GM18499 (cell line): ENCODE measurements at regions not wholly inside any gene's neighbourhood (a gene's known extent, or its start where the extent isn't known, plus 50 kb on each side); places are given as distances from the start of the nearest gene placed in this dataset.

Experiments
- ATAC-seq: cut with Tn5 transposase; IDR thresholded peaks from one replicate; pipeline ENCODE4 v1.9.1; 2021; ENCODE audit warnings: moderate number of reproducible peaks; ENCODE audit not compliant: insufficient read depth, unreplicated experiment

DNA sequence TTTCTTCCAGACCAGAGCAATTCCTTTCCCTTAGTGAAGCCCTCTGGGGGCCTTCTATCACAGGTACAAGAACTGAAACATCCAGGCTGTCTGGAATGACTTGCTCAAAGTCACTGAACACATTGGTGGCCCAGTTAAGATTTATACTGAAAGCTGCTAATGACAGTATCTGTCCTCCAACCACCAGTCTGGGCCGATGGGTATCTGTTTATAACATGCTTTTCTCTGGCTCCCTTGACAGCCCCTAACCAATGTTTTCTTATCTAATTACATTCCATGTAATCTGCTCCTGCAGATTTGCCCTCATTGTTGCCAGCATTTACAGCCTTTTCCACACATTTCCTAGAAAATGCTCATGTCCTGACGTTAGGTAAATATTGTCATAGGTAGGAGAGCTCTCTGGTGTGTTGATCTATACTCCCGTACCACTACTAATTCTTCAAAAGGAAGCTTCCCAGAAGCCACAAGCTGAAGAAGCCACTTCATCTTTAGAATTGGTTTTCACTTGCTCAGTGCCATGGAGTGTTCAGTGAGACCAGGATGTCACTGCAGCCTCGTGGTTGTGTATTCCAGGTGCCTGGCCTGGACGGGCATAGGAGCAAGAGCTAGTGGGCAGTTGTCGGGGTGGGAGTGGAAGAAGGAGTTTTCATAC lies 163.9 kb downstream of the TSEN15 start:
- ATAC-seq, result no peak

DNA sequence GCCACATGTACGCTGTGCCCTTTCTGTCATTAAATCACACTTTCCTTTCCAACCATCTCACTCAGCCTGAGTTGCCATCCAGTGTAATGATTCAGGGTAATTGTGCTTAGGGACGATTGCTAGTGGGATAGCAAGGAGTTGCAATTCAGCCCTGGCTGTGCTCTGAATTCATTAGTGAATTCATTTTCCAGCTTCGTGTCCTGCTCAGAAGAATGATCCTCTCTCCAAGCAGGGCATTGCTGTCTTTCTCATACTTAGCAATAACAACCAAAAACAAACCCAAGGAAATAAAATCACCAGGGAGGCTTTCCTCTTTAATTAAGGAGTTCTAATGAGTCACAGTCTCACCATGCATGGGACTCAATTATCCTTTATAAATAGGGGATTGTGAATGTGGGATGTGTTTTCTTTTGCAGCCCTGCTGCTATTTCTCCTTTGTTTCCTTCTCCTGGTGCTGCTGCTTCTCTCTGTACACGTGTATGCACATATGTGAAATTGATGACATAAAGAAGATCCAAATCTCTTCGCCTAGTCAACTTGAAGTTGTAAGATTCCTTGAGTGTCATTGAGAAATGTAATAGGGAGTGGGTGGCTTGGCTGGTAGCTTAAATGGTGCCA lies 167.0 kb downstream of the TSEN15 start:
- no peak for ATAC-seq

DNA sequence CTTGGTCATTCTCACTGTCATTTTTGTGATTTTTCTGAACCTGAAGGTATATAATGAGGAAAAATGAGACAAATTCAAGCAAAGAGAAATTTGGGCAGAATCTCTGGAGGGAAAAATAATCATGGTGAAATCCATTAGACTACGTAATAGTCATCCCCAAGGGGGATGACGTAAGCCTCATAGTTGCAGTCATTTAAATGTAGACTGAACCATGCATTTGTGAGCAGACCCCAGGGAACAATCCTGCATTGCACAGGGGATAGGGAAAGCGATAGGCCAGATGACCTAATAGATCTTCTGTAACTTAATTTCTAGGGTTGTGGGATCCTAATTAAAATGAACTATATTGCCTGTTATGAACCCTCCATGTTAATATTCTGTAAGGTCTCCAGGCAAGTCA lies 167.4 kb upstream of the C1orf21 start:
- no peak for ATAC-seq

DNA sequence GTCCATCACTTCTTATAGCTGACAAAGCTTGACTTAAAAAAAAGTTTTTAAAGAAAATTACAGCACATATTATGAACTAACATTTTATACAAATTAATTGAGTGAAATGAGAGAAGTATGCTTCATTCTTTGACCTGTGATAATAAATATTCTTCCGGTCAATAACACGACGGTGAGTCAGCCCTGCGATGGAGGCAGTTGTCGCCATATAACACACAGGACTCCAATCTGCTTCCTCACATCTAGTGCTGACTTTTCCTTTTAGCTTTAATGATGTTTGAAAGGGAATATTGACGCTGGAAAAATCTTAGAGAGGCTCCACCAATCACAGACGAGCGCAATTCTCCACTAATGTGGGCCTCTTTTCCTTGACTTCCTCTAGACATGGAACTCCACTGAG lies 166.9 kb upstream of the C1orf21 start:
- no peak for ATAC-seq

DNA sequence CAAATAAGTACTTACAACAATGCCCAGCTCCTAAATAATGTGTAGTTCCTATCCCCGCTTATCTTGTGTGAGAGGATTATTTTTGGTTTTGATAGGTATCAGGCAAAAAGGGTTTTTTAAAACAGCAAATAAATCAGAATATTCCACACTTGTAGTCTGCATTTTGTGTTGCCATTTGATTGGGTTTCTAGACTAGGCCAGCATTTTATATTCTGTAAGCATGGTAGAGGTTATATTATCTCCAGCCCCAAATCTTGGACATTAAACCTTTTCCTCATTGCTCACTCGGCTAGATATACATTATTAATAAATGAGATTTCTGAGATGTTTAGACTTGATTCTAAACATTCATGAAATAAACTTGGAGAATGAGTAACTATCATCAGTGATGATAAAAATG lies 165.7 kb upstream of the C1orf21 start:
- ATAC-seq, result no peak

DNA sequence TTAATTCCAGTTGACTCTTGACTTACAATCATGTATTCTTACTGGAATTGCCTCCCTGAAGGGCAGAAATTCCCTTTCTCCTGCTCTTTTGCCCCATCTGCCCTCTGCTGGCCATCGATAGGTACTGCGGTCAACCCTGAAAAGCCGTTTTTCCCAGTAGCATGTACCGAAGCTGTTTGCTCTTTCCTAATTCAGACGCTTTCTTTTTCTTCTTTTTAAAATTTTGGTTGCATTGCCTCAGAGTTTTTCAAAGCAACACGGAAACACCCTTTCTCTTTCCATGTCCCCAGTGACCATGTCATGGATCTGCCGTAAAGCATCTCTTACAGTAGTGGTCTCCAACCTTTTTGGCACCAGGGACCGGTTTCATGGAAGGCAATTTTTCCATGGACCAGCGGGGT lies 164.2 kb upstream of the C1orf21 start:
- ATAC-seq, result no peak

DNA sequence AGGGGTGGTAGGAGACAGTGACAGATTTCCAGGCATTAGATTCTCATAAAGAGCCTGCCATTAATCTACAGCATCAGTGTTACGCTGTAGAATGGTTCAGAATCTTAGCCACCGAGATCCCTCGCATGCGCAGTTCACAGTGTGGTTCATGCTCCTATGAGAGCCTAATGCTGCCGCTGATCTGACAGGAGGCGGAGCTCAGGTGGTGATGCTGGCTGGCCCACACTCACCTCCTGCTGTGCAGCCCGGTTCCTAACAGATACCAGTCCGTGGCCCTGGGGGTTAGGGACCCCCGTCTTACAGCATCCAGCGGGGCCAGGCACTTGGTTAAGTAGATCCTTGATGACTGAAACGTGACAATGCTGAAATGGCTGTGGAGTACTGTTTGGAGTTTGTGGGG lies 163.6 kb upstream of the C1orf21 start:
- ATAC-seq, result no peak

DNA sequence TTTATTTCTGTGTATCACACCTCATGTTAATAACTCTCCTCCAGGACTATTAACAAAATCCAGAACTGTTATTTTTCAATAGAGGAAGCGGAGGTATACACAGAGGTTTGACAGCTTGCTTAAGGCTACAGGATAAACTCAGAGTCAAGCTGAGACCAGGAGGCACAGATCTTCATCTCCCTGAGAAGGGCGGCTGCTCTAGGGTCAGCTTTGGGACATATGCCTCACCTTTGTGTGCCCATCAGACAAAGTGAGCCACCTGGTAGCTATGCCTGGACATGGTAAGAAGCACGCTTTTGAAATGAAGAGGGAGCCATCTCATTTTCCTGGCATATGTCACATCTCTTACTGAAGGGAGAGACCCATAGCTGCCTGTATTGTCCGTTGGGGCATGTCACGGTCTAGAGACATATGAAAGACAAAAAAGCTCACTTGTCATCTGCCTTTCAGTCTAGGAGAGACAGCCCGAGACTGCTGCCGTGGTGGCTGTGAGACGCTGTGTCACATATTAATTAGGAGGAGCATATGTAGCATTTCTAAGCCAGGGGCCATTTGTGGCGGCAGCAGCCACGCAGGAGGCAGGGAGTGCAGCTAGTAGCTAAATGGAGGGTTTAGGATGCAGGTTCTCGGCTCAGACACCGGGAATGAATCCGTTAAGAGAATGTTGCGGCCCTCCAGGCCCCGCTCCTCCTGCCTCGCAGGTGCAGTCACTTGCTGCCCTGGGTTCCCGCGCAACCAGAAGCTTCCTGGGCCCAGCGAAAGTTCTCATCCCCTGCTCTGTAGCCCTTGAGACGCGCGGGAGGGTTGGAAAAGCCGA lies 161.3 kb upstream of the C1orf21 start:
- ATAC-seq, result no peak

DNA sequence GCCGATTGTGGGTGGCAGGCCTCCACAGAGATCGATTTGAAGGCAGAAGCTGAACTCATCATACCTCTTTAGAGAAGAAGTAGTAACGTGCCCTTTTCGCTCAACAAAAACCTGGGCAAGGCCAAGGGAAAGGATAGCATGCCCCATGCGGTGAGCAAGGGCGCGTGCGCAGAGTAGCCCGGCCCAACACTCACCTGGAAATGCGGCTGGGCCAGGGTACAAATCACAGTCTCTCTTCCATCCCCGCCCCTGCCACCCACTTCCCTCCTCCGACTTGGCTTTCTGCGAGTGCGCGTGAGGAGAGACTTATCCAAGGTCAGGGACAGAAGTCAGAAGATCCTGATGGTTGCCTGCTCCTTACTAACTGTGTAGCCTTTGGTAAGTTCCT lies 160.7 kb upstream of the C1orf21 start:
- no peak for ATAC-seq

DNA sequence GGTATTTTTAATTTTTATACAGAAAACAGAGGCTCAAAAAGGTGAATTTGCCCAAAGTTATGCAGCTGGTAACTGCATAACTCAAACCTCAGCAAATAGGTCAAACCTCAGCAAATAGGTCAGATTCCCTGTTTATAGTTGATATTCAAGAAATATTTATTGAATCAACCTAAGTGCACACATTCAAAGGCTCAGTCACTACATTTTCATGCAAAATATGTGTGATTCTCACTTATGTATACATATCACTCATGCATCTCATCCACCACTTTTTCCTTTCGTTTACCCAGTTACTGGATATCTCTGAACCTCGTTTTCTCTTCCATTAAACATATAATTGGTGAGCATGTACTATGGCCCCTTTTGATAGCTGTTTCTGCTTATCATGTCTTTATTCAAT lies 158.3 kb upstream of the C1orf21 start:
- no peak for ATAC-seq

DNA sequence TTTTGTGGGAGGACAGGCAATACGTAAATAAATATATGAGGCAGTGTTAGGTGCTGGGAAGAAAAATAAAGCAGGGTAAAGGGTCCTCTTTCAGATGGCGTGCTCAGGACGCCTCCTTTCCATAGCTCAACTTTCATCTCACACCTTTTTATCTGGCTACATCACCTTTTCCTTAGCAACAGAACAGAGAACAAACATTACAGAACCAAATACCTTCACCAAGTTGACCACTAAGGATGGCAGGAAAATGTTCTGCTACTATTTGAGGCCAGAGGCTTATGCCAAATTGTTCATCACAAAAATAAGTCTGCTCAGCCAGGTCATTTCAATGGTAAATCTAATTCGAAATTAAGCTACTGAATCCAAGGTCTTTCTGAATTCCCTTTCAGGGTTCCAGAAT lies 149.2 kb upstream of the C1orf21 start:
- ATAC-seq, result no peak

DNA sequence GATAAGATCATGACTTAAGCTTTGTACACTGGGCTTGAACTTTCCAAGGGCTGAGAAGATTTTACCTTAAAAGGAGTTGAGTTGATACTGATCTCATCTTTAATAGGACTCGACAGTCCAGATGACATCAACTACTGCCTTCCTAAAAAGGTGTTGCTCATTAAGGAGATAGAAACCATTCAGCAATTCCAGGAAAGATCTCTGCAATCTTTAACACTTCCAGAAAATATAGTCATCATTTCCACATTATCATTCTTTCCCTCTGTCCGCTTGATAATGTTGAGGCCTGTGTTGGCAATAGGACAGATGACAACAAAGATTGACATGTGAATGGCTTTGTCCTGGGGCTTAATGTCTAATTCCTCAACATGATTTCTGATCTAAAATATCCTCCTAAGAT lies 145.4 kb upstream of the C1orf21 start:
- no peak for ATAC-seq

DNA sequence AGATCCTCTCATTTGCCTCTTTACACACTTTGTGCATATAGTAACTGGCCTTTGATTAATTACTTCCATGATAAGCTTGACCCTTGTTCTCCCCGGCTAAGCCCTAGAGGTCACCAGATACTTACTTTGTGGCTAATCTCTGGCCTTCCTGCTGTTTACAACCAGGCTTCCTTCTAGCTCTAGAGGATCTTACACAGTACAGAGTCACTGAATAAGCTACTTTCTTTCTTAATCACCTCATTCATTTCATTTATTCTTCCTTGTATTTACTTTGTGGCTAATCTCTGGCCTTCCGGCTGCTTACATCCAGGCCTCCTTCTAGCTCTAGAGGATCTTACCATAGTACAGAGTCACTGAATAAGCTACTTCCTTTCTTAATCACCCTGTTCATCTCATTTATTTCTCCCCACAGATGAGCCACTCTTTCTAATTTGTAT lies 144.3 kb upstream of the C1orf21 start:
- no peak for ATAC-seq

DNA sequence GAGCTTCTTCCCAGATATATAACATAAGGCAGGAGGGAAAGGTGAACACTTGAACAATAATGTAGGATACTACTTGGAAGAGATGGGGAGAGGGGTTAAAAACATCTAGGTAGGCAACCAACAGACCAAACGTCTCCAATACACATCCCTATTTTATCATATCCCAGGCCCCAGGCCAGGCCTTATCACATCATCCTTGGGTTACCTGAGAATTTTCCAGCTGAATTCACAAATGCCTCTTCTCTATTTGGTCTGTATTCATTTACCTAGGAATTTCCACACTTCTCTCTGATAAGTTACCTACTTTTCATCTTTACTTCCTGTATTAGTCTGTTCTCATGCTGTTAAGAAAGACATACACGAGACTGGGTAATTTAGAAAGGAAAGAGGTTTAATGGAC lies 141.9 kb upstream of the C1orf21 start:
- no peak for ATAC-seq

DNA sequence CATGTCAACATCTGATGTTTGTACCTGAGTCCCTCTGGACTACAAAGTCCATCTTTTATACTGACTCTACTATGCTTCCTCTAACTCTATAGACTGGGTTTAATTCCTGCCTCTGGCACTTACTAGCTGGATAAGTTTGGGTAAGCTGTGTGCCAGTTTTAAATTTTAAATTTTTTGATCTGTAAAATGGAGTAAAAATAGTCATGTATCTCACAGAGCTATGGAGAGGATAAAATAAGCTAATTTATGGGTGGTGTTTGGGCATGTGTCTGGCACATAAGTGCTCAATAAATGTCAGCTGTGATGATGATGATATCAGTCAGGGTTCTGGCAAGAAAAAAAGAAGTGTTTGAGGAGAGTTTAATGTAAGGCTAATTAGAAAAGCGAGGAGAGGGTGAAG lies 139.2 kb upstream of the C1orf21 start:
- ATAC-seq, result no peak

DNA sequence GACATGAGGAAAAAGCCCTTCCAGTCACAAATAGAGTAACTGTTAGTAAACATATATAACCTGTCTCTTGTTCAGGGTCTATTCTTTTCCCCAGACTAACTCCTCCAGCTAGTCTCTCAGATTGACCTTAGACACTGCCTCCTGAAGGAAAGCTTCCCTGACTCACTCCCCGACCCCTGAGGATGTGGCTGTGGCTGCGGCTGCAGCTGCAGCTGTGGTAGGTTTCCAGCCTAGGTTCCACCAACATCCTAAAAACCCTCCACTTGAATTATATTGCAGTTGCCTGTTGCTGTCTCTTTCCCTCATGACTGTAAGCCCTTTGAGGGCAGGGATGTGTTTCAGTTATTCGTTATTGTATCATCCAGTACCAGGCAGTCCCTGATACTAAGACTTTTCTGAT lies 132.9 kb upstream of the C1orf21 start:
- ATAC-seq, result no peak

DNA sequence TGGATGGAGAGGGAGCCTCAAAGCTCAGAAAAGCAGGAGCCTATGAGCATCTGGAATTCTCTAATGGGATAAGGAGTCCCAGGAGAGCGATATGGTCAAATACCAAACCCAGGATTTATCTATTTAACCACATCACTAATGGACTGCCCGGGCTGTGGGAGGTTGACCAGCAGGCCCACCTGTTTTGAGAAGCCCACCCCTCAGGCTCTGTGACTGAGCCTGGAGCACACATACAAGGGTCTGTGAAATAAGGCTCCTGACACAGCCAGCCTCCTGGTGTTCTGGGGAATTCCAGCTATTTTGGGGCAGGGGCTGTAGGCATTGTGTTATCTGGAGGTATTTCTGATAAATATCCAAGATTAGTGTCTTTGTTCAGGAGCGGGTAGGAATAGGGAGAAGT lies 132.0 kb upstream of the C1orf21 start:
- ATAC-seq, result no peak

DNA sequence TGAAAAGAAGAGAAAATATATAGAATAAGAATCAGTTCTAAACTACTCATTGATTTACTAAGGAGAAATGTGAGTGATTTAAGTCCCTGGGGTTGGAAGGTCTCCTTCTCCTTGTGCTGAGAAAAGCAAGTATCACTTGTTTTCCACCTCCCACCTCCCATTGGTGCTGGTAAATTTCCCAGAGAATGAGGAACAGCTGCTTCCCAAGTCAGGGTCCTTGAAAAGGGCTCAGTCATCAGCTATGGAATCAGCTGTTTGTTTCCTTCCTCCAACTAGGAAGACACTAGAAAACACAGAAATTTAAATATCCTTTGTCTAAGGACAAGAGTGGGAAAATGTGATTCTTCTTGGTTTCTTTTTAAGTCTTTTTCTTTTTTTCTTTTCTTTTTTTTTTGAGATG lies 131.3 kb upstream of the C1orf21 start:
- ATAC-seq, result no peak

DNA sequence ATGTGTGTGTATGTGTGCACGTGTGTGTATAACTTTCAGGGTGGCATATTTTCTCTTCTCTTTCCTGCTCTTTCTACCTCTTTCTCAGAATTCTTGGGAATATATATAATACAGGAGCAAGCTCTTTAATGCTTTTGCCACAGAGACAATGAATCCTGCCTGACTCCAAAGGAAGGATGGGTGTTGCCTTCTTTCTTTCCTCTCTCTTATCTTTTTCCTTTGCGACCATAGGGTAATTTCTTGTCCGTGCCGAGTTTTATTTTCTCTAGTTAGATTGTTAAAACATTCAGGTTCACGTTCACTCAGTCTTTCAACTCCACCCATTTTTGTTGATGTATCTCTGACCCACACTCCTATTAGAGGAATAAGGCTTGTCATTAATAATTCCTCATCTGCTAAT lies 129.0 kb upstream of the C1orf21 start:
- ATAC-seq, result no peak

DNA sequence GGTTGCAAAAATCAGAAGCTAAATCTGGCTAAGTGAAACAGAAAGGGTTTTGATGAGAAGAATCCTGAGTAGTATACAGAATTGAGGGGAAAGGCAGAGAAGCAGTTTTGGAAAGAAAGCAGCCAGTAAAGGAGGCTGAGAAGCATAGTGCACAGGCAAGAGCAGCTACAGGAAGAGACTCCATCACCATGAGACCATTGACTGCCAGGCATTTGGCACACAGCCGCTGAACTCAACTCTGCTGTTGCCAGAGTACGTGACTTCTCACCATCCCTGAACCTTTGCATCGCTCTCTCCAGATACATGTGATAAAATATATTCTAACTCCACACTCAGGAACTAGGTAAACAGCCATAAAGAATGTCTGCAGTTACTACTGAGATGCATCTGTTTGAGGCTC lies 128.3 kb upstream of the C1orf21 start:
- ATAC-seq, result no peak

DNA sequence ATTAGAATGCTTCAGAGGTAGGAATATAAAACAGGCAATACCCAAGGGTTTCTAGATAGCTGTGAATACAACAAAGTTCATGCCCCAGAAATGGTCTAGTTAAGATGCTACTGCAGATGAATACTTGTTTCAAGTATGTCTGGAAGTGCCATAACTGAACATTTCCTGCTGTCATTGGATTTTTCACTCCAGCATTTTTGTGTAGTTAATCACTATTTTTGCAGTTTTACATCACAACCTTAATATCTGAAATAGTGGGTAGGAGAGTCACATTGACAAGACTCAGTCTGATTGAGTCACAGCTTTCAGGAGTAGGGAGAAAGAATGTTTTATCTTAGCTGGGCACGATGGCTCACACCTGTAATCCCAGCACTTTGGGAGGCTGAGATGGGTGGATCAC lies 126.4 kb upstream of the C1orf21 start:
- ATAC-seq, result no peak

DNA sequence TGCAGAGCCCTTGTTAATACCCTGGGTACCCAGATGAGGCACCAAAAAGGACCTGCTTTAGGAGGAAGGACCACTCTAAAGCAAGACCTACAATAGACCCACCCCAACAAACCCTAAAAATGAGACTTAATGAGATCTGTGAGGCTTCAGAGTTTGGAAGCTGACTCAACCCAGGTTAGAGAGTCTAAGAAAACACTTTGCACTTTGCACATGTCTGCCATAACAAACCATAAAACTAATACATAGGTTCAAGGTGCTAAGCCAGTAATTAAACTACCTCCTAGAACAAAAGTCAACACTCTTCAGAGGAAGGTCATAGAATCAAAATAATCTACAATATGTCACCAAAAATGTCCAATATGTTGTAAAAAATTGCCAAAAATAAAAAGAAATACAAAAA lies 124.7 kb upstream of the C1orf21 start:
- ATAC-seq, result no peak
